HG03064 (cell line): ENCODE measurements at regions not wholly inside any gene's neighbourhood (a gene's known extent, or its start where the extent isn't known, plus 50 kb on each side); places are given as distances from the start of the nearest gene placed in this dataset.

Experiments
- ATAC-seq: cut with Tn5 transposase; IDR thresholded peaks from one replicate; pipeline ENCODE4 v1.9.1; 2021; ENCODE audit warnings: low read depth; ENCODE audit not compliant: unreplicated experiment

- ATAC-seq: no peak
Observed at GRCh38 chr17:14838567-14838966, 426.6 kb downstream of the PMP22 start.

- ATAC-seq: no peak
Observed at GRCh38 chr17:14833201-14833785, 431.8 kb downstream of the PMP22 start.

DNA sequence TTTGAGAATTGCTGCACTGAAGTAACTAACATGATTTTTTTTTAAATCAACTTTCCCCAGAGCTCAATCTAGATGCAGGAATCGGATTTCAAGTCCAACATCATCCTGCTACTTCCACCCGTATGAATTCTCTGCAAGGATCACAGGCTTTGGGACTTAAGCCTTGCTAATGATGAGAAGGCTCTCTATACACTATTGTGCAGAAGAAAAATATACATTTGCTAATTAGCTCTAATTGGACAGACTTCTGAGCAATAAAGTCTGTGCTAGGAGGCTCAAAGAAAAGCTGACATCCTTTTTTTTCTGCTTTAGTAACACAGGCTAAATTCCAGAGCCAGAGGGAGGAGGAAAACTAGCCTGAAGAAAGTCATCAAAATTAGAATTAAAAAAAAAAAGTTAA lies 433.6 kb downstream of the PMP22 start:
- ATAC-seq: no peak

DNA sequence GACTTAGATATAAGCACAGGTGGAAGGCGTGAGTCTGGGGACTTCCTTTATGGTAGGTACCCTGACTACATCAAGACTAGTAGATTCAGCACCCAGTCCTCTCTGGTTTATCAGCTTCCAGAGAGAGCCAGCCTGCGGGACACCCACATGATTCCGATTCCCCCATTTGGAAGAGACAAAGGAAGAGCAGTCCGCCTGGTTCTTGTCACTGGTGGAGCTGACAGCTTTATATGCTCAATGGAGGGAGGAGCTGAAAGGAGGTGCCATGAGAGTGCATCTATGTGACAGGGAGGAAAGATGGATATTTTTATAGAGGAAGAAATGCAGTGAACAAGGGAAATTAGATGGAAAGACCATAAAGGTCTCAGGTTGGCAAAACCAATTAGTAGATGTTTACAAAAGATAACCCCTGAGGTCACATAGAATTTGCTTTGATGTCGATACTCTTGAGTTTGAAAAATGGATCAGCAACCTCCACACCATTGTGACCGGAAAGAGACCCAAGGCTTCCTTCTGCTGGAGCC lies 437.7 kb downstream of the PMP22 start:
- no peak for ATAC-seq

DNA sequence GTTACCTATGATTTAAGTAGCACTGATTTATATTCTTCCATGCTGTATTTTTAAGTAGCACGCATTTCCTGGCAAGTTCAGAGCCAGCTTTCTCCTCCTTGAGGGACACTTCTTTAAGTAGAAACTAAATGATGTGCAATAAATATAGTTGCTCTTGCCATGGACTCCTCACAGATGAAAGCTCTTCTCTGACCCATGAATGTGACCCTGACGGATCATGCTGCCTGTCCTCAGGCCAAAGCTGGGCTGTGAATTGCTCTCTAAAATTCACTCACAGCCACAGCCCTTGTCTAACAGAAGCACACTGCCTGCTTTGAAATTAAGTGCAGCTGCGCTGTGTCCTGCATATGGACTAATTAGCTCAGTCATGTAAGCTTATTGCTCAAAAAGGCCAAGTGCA lies 438.8 kb downstream of the PMP22 start:
- ATAC-seq: no peak

- no peak for ATAC-seq
Observed at GRCh38 chr17:14818469-14818868, 446.7 kb downstream of the PMP22 start.

- no peak for ATAC-seq
Observed at GRCh38 chr17:14815079-14815478, 450.0 kb downstream of the PMP22 start.

- ATAC-seq: no peak
Observed at GRCh38 chr17:14813649-14814370, 451.3 kb downstream of the PMP22 start.

- ATAC-seq: no peak
Observed at GRCh38 chr17:14808425-14808824, 456.7 kb downstream of the PMP22 start.

- ATAC-seq: no peak
Observed at GRCh38 chr17:14805348-14805747, 459.8 kb downstream of the PMP22 start.

DNA sequence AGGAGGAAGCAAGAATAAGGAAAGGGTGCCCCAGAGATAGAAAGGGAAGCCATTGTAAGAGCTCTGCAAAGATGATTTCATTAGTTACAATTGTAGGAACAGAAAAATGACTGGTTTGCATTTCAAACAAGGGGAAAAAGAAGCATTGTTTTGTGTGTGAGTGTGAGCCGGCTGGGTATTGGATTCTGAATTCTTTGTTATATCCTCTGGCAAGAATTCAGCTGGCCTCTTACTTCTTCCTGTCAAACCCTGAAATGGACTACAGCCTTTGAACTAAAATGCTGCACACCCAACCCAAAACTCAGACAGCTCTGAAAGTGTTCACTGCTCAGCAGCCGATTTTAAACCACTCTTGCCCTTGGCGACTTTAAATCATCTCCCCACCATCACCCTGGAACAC lies 461.3 kb downstream of the PMP22 start:
- ATAC-seq: no peak

- no peak for ATAC-seq
Observed at GRCh38 chr17:14797801-14798200, 467.3 kb downstream of the PMP22 start.

DNA sequence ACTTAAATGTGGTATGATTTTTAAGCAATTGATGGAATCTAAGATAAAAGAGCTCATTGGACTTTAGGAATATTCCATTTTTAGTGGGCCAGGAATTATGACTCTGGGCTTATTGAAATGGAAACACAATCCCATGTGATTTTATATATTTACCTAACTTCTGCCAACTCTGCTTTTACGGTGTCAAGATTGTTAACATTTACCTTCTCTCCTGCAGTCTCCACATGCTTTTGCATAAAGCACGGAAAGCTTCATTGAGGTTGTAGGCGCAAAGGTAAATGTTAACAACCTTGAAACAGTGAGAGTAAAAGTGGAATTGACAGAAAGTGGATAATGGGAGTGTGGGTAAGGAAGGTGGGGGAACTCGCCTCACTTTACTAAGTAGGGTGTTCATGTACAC lies 468.1 kb downstream of the PMP22 start:
- ATAC-seq: no peak

GRCh38 chr17:14794961-14795360 lies 470.2 kb downstream of the PMP22 start:
- ATAC-seq: no peak

- no peak for ATAC-seq
Observed at GRCh38 chr17:14793237-14793636, 471.9 kb downstream of the PMP22 start.

DNA sequence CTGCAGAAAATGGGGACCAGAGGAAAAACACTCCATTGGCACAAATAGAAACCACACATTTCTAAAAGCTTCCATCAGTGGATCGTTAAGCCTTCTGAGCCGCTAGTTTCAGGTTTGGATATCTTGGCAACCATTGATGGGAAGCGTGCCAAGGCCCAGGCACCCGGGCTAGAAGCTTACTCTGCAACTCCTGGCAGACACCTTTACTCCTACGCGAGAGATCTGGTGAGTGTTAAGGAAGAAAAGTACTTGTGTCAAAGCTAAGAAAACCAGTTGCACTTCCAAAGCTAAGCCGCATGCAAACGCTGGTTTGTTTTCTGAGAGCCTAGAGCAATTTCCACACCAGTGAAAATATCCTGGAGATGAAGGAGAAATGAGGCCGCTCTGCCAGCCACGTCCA lies 472.4 kb downstream of the PMP22 start:
- no peak for ATAC-seq

DNA sequence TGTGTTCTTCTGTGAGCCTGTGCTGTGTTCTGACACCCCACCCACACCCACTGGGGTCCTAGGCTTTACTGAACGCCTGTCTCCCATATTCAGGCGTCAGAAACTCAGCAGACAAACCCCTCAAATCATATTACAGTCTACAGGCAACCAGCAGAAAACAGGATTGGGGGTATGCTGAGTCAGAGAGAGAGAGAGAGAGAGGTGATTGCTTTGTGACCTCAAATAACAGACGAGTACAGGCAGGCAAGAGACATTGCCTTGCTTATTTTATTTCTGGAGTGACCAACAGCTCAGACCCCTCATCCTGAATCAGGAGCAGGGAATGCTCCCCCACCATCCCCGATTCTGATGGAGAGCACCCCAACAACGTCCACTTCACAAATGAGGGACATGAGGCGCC lies 473.9 kb downstream of the PMP22 start:
- ATAC-seq: no peak

DNA sequence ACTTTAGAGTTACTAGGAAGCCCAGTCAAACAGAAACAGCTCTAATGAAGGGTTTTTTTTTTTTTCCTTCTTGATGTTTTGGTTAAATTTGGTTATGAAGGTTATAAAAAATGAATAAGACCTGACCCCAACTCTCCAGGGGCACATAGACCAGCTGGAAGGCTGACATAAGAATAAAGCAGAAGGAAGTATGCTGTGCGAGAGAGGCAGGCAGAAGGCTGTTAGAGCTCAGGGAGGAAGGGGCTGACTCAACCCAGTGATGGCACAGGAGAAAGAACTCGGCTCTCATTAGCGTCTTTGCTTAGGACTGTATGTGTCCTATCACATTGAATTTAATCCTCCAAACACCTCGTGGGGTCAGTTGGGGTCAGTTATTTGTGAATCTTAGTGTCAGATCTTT lies 474.6 kb downstream of the PMP22 start:
- no peak for ATAC-seq

DNA sequence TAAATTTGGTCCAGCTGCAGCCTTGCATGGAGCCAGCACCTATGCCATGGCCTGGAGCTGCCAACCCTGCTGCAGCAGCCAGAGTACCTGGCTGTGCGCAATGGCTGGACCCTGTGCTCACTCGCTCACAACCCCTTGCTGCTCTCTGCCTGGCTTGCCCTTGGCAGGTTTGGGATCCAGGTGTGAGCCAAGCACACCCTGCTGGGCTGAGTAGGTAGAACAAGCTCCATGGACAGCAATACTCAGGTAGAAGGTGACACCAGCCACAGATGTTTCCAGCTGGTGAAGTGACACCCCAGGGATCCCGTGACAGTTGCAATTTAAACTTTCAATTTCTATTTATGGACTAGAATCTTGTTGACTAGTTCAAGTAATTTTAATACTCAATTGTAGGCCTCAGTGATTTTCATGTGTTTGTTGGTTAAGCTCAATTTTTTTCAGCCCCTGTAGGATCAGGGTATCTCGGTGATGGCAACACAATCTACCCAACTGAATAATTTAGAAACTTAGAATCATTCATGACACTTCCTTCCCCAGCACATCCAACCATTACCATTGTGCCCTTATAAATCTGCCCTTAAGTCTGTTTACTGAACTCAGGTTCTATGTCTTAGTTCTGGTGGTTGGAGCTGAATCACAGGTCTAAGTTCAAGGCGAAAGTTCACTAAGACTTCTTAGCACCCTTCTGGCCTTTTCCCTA lies 480.0 kb downstream of the PMP22 start:
- ATAC-seq: no peak

- no peak for ATAC-seq
Observed at GRCh38 chr17:14781123-14781522, 480.2 kb downstream of the HS3ST3B1 start.

DNA sequence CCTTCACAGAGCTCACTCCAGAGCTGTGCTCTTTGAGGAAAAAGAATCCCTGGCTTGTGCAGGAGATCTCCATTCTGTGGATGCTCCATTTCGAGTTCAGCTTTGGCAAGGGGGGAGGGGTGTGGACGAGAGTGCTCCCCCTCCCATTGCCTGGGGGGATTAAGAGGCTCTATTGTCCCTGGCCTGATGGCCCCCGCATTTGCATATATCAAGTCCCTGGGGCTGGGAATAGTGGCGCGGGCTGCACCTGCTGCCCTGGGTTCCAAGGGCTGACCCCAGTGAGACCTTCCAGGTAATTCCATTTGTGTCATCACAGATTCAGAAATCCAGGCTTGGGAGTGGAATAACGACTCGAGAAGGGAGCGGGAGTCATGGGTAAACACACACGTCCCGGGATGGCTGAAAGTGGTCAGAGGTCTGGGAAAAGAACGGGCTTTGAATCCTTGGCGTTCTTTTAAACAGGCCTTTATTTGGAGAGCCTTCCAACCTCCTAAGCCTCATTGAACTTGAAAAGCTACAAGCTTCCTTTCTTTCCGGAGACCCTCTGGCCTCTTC lies 479.3 kb downstream of the HS3ST3B1 start:
- ATAC-seq: no peak
